ENCODE measurements at regions not wholly inside any gene's neighbourhood (a gene's known extent, or its start where the extent isn't known, plus 50 kb on each side); places are given as distances from the start of the nearest gene placed in this dataset.

- no peak for DNase-seq
Observed at GRCh38 chr6:18976091-18976490, 588.9 kb downstream of the RNF144B start.

GRCh38 chr6:18976966-18977365, 589.8 kb downstream of the RNF144B start:
- DNase-seq: no peak

GRCh38 chr6:18978337-18979128, 591.4 kb downstream of the RNF144B start:
- DNase-seq: peak; percentile 75

- DNase-seq: peak; percentile 48
Observed at GRCh38 chr6:18985061-18985460, 597.9 kb downstream of the RNF144B start.

- DNase-seq: no peak
Observed at GRCh38 chr6:18985996-18986395, 598.8 kb downstream of the RNF144B start.

- DNase-seq: no peak
Observed at GRCh38 chr6:18988636-18989035, 601.5 kb downstream of the RNF144B start.

DNA sequence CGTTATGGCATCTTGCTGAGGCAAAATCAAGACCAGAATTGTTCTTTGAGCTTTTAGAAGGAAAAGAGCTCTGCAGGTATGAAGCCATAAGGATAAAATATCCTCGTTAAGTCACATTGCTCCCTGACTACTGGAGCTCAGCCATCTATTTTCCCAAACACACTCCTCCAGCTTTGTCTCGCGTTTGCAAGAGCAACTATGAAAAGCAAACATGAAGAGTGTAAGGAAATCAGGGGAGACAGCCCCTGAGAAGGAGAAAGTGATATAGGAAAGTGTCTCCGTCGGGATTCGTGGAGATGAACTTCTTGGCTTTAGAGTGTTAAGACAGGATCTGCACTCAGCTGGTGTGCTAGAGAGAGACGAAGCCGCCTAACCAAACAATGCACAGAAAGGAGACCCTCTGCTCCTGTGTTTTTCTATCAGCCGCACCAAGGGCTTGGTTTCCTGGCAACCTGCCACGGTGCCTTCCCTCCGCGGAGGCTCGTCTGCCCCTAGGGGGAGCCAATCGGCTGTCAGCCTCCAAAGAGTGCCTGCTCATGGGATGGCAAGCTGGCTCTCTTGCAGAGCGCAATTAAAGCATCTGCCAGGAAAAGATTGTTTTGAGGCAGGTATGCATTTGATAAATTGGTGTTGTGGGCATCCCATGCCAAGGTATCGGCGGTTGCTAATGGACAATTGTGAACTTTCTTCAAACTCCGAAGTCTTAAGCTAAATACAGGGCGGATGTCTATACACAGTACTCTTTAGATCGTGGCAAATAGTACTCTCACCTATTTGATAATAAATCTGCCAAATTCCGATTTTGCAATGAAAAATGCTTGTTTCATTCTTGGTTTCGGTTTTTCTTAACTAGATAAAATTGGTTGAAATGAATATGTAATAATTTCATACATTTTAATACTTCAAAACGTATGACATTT, 603.2 kb downstream of the RNF144B start:
- DNase-seq: peak; percentile 71

- peak; percentile 39 for DNase-seq
Observed at GRCh38 chr6:18997375-18997826, 610.3 kb downstream of the RNF144B start.

GRCh38 chr6:19002976-19003560, 615.9 kb downstream of the RNF144B start:
- DNase-seq: no peak

GRCh38 chr6:19004176-19004575, 617.0 kb downstream of the RNF144B start:
- DNase-seq: no peak

GRCh38 chr6:19009769-19010168, 622.6 kb downstream of the RNF144B start:
- no peak for DNase-seq

GRCh38 chr6:19013026-19013705, 626.0 kb downstream of the RNF144B start:
- no peak for DNase-seq

DNA sequence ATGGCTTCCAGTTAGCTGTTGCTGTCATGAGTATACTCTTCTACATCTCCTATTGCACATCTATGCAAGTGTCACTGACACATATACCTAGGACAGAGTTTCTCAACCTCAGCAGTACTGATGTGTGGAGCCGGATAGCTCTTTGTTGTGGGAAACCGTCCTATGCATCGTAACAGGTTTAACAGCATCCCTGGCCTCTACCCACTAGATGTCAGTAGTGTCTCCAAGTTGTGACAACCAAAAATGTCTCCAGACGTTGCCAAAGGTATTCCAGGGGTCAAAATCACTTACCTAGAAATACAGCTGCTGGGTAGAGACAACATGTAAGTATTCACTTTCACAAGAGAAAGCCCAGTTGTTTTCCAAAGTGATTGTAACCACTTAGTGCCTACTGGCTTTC, 637.6 kb downstream of the RNF144B start:
- DNase-seq: peak; percentile 70

GRCh38 chr6:19028201-19028600, 641.1 kb downstream of the RNF144B start:
- no peak for DNase-seq

- no peak for DNase-seq
Observed at GRCh38 chr6:19032591-19033295, 645.6 kb downstream of the RNF144B start.

GRCh38 chr6:19033683-19034082, 646.5 kb downstream of the RNF144B start:
- DNase-seq: no peak

GRCh38 chr6:19034986-19035385, 647.8 kb downstream of the RNF144B start:
- no peak for DNase-seq

- no peak for DNase-seq
Observed at GRCh38 chr6:19035461-19036195, 648.5 kb downstream of the RNF144B start.

DNA sequence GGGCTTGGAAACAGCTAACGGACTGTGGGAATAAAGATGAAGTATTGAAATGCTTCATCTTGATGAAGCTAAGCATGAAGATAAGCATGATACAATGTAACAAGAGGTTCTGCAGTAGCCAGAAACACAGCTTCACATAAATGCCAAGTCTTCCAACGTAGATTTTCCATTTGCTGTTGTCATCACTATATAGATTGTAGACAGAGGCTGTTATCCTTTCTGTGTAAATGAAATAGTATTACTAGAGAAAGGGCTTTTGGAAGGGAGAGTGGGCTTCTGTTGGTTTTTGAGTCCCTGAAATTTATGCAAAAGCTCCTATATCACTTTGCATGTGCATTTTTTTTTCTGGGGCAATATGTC, 649.0 kb downstream of the RNF144B start:
- no peak for DNase-seq

- DNase-seq: no peak
Observed at GRCh38 chr6:19037607-19038006, 650.5 kb downstream of the RNF144B start.

- DNase-seq: no peak
Observed at GRCh38 chr6:19039287-19039686, 652.1 kb downstream of the RNF144B start.

DNA sequence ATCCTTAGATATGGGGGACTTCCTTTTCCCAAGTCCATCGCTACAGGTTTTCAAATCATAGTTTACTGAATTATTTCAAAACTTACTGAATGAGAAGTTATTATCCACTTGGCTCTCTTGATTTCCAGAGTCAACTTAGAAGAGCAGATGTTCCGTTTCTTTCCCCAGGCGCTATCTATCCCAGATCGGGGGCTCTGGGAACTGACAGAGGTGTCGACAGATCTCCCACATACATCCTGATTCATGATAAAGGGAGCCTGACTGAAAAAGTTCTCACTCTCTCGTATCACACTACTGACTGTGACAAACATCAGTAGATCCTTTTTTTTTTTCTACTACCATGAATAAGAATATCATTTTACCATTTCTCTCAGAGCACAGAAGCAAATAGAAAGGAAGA, 654.8 kb downstream of the RNF144B start:
- DNase-seq: no peak

All from COR-L47 (cell line).